Loucy (cell line): ENCODE measurements at regions not wholly inside any gene's neighbourhood (a gene's known extent, or its start where the extent isn't known, plus 50 kb on each side); places are given as distances from the start of the nearest gene placed in this dataset.

ENCODE experiments used
- H2AFZ ChIP-seq: fragments of 200-600 bp; sonication (generic); 2 replicates; pipeline ENCODE4 v1.6.0; 2016; ENCODE audit warnings: antibody characterized with exemption, mild to moderate bottlenecking, low read length, moderate library complexity
- H3F3A ChIP-seq: fragments of 200-600 bp; 2 replicates; pipeline ENCODE4 v1.6.0; 2016; ENCODE audit warnings: antibody characterized with exemption, low read depth, mild to moderate bottlenecking
- H3K27me3 ChIP-seq: fragments of 200-600 bp; sonication (generic); 2 replicates; pipeline ENCODE4 v1.6.1; 2014; ENCODE audit warnings: low read length, mild to moderate bottlenecking; ENCODE audit not compliant: insufficient read depth, poor library complexity, severe bottlenecking
- H3K36me3 ChIP-seq: fragments of 200-600 bp; sonication (generic); 2 replicates; pipeline ENCODE4 v1.6.1; 2016; ENCODE audit warnings: low read length; ENCODE audit not compliant: insufficient read depth
- H3K4me1 ChIP-seq: fragments of 200-600 bp; sonication (generic); 2 replicates; pipeline ENCODE4 v1.5.1; 2014; ENCODE audit warnings: low read length, mild to moderate bottlenecking; ENCODE audit not compliant: insufficient read depth, poor library complexity, severe bottlenecking
- H3K4me2 ChIP-seq: fragments of 200-600 bp; sonication (generic); 2 replicates; pipeline ENCODE4 v1.6.0; 2014; ENCODE audit warnings: antibody characterized with exemption, low read length, low read depth, mild to moderate bottlenecking; ENCODE audit not compliant: poor library complexity, severe bottlenecking
- H3K4me3 ChIP-seq: fragments of 200-600 bp; sonication (generic); 2 replicates; pipeline ENCODE4 v1.5.1; 2014; ENCODE audit warnings: low read length, mild to moderate bottlenecking, mixed read lengths; ENCODE audit not compliant: poor library complexity, severe bottlenecking
- H3K79me2 ChIP-seq: fragments of 200-600 bp; sonication (generic); 2 replicates; pipeline ENCODE4 v1.6.1; 2014; ENCODE audit warnings: low read length; ENCODE audit not compliant: insufficient read depth
- H3K9ac ChIP-seq: fragments of 200-600 bp; sonication (generic); 2 replicates; pipeline ENCODE4 v1.6.0; 2014; ENCODE audit warnings: mild to moderate bottlenecking, low read depth, low read length, moderate library complexity; ENCODE audit not compliant: poor library complexity, severe bottlenecking
- H3K9me2 ChIP-seq: fragments of 200-600 bp; sonication (generic); replicated peaks from 2 replicates; pipeline ENCODE4 v1.6.1; 2016; ENCODE audit warnings: low read depth, low read length, mixed read lengths
- H3K9me3 ChIP-seq: fragments of 200-600 bp; sonication (generic); 2 replicates; pipeline ENCODE4 v1.6.1; 2014; ENCODE audit warnings: mild to moderate bottlenecking, antibody characterized with exemption, low read length, low read depth; ENCODE audit not compliant: insufficient read depth
- H4K20me1 ChIP-seq: fragments of 200-600 bp; sonication (generic); 2 replicates; pipeline ENCODE4 v1.6.0; 2014; ENCODE audit warnings: antibody characterized with exemption, low read length, mild to moderate bottlenecking; ENCODE audit not compliant: insufficient read depth, poor library complexity, severe bottlenecking
- CTCF ChIP-seq: fragments of 200-600 bp; sonication (generic); conservative IDR thresholded peaks from 2 replicates; pipeline ENCODE4 v1.5.1; 2014; ENCODE audit warnings: mild to moderate bottlenecking, antibody characterized with exemption, low read length
- EZH2phosphoT487 ChIP-seq: fragments of 200-600 bp; IDR thresholded peaks from 2 replicates; pipeline ENCODE4 v1.6.1; 2018; ENCODE audit warnings: antibody characterized with exemption, mild to moderate bottlenecking, moderate library complexity, borderline replicate concordance

GRCh38 chr2:168396131-168396530 is 59.9 kb upstream of the CERS6 start:
- H2AFZ ChIP-seq, result no peak overlapping the region
- no peak for TF ChIP-seq EZH2phosphoT487
- no peak for TF ChIP-seq CTCF
- H3K9me3 ChIP-seq, result no peaks in the 10 kb centered on the region
- H3K4me3 ChIP-seq, result no peak overlapping the region
- no peaks in the 10 kb centered on the region for H3K27me3 ChIP-seq
- H3K79me2 ChIP-seq, result no peaks in the 10 kb centered on the region
- no peaks in the 10 kb centered on the region for H3K9me2 ChIP-seq
- no peak overlapping the region for H3K4me2 ChIP-seq
- no peaks in the 10 kb centered on the region for H3K4me1 ChIP-seq
- no peaks in the 10 kb centered on the region for H3K36me3 ChIP-seq
- H4K20me1 ChIP-seq, result no peaks in the 10 kb centered on the region
- H3F3A ChIP-seq, result no peaks in the 10 kb centered on the region
- no peak overlapping the region for H3K9ac ChIP-seq

- no peaks in the 10 kb centered on the region for H3K9me2 ChIP-seq
- TF ChIP-seq EZH2phosphoT487 (no peak), CTCF (no peak)
- H3K9me3 ChIP-seq, result no peaks in the 10 kb centered on the region
- H3K4me2 ChIP-seq, result no peak overlapping the region
- no peaks in the 10 kb centered on the region for H3K4me1 ChIP-seq
- no peak overlapping the region for H3K9ac ChIP-seq
- H2AFZ ChIP-seq, result no peak overlapping the region
- H3F3A ChIP-seq, result no peaks in the 10 kb centered on the region
- no peaks in the 10 kb centered on the region for H3K79me2 ChIP-seq
- no peaks in the 10 kb centered on the region for H3K36me3 ChIP-seq
- no peaks in the 10 kb centered on the region for H3K27me3 ChIP-seq
- H4K20me1 ChIP-seq, result no peaks in the 10 kb centered on the region
- H3K4me3 ChIP-seq, result no peak overlapping the region
Measured at GRCh38 chr2:168397629-168398028, 58.4 kb upstream of the CERS6 start.

GRCh38 chr2:168401048-168401556 is 55.0 kb upstream of the CERS6 start:
- no peak for TF ChIP-seq EZH2phosphoT487
- no peak for TF ChIP-seq CTCF

More at GRCh38 chr2:168401048-168401556, 55.0 kb upstream of the CERS6 start:
- Histone ChIP-seq H3K4me1 (no peaks in the 10 kb centered on the region), H3K4me2 (no peak overlapping the region), H3K4me3 (no peak overlapping the region), H3K9ac (no peak overlapping the region), H3K9me2 (no peaks in the 10 kb centered on the region), H2AFZ (no peak overlapping the region), H3K36me3 (no peaks in the 10 kb centered on the region), H3F3A (no peaks in the 10 kb centered on the region), H3K79me2 (no peaks in the 10 kb centered on the region), H3K27me3 (no peaks in the 10 kb centered on the region), H4K20me1 (no peaks in the 10 kb centered on the region), H3K9me3 (no peaks in the 10 kb centered on the region)
